NB4 (cell line): ENCODE measurements at regions not wholly inside any gene's neighbourhood (a gene's known extent, or its start where the extent isn't known, plus 50 kb on each side); places are given as distances from the start of the nearest gene placed in this dataset.
"Not testable (repeated sequence)": the region's sequence is repeated elsewhere in the genome, so short reads cannot be mapped to it uniquely, and the experiment has no call there.

Experiments used
- DNase-seq: peaks from one replicate; pipeline ENCODE4 v3.0.0; 2010; ENCODE audit warnings: low read depth
- H3K4me3 ChIP-seq: one replicate; pipeline ENCODE4 v1.5.1; 2011; ENCODE audit warnings: mild to moderate bottlenecking, low read depth, low read length, moderate library complexity
- CTCF ChIP-seq: IDR thresholded peaks from one replicate; pipeline ENCODE4 v1.5.1; 2012; ENCODE audit warnings: low read depth, low read length
- MAX ChIP-seq: IDR thresholded peaks from 2 replicates; pipeline ENCODE4 v1.6.1; 2011; ENCODE audit warnings: low read depth, low read length
- MYC ChIP-seq: IDR thresholded peaks from 2 replicates; pipeline ENCODE4 v1.6.1; 2011; ENCODE audit warnings: low read depth, low read length
- POLR2A ChIP-seq: IDR thresholded peaks from 2 replicates; pipeline ENCODE4 v1.6.1; 2011; ENCODE audit warnings: mild to moderate bottlenecking; ENCODE audit not compliant: insufficient read length; ENCODE audit errors: extremely low read depth

DNA sequence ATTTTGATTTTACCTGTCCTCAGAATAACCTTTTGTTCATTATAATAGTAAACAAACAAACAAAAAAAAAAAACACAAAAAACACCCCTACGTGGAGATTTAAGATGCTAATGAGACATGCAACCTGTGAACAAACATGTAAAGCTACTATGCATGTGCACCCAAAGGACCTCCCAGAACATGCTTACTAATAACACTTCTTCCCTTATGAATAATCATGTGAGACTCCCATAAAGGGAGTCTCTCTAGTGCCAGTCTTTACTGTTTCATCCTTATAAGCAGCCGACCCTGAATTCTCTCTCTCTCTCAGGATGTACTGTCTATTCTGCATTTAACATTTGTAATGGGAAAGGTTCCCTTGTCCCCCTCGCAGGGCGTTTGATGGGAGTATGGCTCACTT lies 1051.1 kb downstream of the PCDH17 start:
- TF ChIP-seq POLR2A (no peak), MYC (no peak), CTCF (no peak), MAX (no peak)
- H3K4me3 ChIP-seq, result no peak overlapping the region
- DNase-seq, result no peak

DNA sequence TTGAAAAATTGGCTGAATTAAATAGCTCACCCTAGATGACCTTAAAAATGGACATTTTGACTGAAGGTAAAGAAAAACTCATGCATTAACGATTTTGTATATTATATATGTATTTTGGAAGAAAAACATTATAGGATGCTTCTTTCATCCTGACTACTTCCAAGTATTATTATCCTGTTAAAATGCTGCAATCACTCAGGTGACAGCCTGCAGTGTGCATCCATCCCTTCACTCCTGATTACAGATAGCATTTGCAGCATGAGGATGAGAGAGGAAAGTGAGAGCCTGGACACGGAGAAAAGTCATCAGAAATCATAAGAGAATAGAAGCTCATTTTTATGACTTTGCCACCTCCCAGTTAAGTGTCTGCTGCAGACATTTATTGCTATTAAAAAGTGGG lies 1055.6 kb downstream of the PCDH17 start:
- H3K4me3 ChIP-seq, result no peak overlapping the region
- TF ChIP-seq MAX, result no peak
- no peak for TF ChIP-seq CTCF
- TF ChIP-seq POLR2A, result no peak
- no peak for TF ChIP-seq MYC
- no peak for DNase-seq

DNA sequence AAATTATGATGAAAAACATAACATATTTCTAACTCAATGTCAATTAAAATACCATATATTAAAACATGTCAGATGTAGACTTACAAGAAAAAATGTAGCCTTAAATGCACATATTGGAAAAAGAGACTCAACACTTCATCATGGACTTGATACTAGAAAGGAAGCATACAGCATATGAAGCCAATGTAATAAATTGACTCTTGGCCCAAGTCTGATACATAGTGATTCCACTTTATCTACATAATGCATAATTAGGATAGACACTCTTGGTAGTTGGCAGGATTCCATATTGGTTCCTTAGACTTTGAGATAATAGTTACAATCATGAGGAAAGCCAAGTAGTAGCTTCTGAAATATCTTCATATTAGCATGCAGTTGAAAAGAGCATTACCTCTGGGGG lies 1067.0 kb downstream of the PCDH17 start:
- no peak for TF ChIP-seq POLR2A
- no peak for TF ChIP-seq MAX
- TF ChIP-seq CTCF, result no peak
- TF ChIP-seq MYC, result no peak
- DNase-seq, result no peak

GRCh38 chr13:58704953-58705352 lies 1073.4 kb downstream of the PCDH17 start:
- DNase-seq, result no peak
- no peak overlapping the region for H3K4me3 ChIP-seq
- no peak for TF ChIP-seq CTCF
- TF ChIP-seq POLR2A, result no peak
- TF ChIP-seq MAX, result no peak
- TF ChIP-seq MYC, result no peak

More for the DNA sequence above, 1067.0 kb downstream of the PCDH17 start:
- no peak overlapping the region for H3K4me3 ChIP-seq

DNA sequence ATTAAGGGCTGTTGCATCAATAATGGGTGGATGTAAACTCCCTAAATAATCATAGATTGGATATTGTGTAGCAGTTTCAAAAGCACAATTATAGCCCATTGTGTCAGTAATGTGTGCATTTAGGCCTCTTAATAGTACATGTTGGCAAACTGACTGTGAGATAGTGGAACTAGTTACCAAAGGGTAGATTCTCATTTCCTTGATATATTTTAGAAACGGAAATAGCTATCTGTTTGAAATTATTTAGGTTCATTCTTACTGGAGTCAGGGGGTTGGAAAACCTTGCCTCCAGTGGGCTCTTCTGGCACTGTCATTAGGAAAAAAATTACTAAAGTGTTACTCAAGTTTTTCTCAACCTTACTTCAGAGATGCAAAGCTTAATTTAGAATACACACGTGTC lies 1074.9 kb downstream of the PCDH17 start:
- no peak for DNase-seq
- TF ChIP-seq POLR2A (no peak), MYC (no peak), CTCF (no peak), MAX (no peak)
- no peak overlapping the region for H3K4me3 ChIP-seq

DNA sequence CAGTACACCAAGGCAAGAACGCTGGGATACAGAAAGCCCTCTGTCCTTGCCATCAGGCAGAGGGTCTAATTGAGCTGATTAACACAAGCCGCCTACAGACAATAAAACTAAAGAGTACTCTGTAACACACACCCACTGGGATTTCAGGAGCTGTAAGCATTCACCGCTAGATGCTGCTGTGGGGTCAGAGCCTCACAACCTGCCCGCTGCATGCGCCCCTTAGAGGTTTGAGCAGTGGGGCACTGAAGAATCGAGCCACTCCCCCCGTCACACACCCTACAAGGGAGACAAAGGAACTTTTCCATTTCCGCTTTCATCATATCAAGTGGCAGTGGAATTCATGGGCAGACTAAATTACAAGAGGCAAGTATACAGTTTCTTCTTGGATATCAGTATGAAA lies 1080.6 kb downstream of the PCDH17 start:
- DNase-seq, result no peak
- H3K4me3 ChIP-seq, result no peak overlapping the region
- TF ChIP-seq MYC (no peak), MAX (no peak), POLR2A (no peak), CTCF (no peak)

DNA sequence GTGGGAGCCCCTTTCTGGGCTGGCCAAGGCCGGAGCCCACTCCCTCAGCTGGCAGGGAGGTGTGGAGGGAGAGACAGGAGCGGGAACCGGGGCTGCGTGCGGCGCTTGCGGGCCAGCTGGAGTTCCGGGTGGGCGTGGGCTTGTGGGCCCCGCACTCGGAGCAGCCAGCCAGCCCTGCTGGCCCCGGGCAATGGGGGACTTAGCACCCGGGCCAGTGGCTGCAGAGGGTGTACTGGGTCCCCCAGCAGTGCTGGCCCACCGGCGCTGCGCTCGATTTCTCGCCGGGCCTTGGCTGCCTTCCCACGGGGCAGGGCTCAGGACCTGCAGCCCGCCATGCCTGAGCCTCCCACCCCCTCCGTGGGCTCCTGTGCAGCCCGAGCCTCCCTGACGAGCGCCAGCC lies 1082.5 kb downstream of the PCDH17 start:
- DNase-seq, H3K4me3 ChIP-seq: not testable (repeated sequence)
